M059J (cell line): ENCODE measurements at regions not wholly inside any gene's neighbourhood (a gene's known extent, or its start where the extent isn't known, plus 50 kb on each side); places are given as distances from the start of the nearest gene placed in this dataset.
A peak's percentile ranks its signal among the peaks of the same experiment; 100 is the strongest.
"Not testable (repeated sequence)": the region's sequence is repeated elsewhere in the genome, so short reads cannot be mapped to it uniquely, and the experiment has no call there.

Experiments
- DNase-seq: peaks from one replicate; pipeline ENCODE4 v3.0.0-alpha.2; 2012; ENCODE audit warnings: low read depth

DNA sequence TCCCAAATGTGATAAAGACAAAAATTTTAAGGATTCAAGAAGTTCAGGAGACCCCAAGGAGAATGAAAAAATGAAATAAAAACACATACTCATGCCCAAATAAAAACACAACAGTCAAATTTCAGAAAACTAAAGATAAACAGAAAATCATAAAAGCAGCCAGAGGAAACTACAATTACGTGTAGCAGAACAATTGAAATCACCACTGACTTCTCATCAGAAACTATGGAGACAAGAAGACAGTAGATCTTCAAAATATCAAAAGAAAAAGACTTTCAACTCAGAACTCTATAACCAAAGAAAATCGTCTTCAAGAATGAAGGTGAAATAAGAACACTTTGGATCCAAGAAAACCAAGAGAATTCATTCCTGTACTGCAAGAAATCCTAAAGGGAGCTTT is 54.9 kb downstream of the DIO3 start:
- no peak for DNase-seq

DNA sequence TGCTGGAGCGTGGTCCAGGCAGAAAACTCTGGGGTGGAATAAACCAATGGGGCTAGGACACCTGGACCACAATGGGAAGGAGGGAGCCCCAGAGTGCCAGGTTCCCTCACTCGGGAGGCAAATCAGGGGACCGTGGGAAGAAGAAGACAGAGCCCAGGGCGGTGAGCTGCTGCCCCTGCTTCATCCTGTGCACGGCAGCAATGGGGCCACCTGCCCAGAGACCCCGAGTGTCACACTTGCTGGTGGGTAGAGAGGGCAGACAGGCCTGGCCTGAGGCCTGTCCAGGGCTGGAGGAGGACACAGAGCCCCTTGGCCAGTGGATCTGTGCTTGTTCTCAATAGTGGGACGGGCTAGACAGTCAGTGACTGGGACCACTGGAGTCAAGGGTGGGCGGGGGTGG is 58.2 kb downstream of the DIO3 start:
- DNase-seq, result no peak

DNA sequence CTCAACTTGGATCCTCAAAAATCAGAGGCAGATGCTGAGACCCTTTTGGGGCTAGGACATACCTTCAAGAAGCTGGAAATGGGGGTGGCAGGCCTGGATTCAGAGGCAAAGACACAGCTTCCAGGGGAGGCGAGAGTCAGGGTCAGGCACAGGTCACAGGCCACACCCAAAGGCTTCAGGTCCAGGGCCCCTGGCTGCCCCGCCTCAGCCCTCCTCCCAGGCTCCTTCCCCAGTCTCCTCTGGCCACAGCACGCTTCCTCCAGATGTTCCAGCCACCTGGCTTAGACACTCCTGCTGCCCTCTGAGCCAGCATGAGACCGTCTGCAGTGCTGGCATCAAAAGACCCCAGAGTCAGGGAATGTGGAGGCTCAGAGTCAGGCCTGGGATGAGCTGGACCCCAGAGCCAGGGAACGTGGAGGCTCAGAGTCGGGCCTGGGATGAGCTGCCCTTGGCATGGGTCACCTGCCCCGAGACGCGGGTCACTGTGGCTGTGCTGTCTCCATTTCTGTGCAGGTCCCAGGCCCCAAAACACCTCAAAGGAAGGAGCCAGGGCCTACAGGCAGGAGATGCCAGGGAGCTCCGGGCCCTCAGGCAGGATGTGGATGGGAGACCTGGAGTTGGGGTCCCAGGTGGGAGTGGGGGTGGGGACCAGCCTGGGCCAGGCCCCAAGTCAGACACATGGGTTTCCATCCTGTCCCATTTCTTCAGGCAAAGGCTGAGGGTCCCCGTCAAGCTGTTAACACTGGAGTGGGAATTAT is 58.9 kb downstream of the DIO3 start:
- DNase-seq, result no peak

DNA sequence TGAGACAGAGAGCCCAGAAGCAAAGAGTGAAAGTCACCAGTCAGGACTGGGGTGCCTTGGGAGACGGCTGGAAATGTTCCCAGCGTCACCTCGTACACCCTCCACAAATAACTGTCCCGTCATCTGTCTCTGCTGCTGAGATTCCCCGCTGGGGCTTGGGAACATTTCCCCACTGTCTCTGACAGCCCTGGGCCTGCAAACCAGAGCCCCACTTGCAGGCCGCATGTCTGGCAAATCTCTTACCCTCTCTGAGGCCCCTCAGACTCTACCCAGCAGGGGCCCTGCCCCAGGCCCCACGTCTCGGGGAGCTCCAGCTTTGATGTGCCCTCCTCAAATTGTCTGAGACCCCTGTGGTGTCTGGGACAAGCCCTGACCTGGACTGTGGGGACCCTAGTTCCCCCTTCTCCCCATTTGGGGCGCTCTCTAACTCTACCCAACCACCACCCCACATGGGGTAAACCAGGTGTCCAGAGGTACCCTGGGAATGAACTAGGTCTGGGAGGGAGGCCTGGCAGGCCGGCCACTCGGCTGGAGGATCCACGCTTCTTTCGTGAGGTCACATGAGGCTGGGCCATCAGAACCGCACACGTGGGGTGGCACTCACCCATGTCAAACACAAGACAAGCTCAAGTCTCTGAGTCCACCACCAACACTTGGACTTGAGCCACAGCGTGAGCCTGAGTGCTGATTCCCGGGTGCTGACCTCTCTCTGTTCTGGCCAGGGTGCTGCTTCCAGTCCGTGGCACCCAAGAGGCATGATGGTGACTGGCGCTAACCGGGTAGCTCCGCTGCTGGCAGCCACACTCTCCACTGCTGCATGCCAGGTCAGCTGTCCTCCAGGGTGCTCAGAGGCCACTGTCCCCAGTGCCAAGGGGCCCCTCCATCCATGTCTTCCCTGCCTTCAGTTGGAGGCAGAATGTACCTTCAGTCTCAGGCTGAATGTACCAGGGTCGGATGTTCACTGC is 59.8 kb downstream of the DIO3 start:
- no peak for DNase-seq

DNA sequence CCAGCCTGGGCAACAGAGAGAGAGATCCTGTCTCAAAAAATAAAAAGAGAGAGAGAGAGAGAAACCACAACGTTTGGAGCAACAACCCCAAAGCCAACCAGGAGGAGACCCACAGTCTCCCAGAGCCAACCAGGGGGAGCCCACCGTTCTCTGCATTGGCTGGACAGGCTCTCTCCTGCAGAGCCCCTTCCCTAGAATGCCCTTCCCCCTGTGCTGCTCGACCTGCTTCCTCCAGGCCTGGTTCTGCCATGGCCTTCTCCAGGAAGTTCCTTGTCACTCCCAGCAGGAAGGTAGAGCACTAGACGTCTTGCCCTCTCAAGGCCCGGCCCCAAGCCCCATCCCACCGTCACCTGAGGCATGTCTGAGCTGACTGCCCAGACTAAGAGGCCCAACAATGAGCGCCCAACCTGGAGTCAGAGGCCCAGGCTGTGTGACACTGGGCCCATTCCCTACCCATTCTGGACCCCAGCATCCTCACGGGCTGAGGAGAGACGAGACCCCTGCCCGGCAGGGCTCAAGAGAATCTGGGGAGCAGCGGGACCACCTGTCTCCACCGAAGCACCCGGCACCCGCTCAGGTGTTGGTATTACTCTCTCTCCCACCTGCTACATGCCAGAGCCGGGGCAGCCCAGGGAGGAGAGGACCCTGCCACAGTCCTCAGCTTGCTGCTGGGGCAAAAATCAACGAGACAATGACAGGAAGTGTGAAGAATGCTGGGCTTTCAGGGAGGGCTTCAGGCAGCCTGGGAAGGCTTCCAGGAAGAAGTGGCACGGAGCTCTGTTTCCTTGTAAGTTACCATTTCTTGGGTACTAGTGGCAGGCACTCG is 61.2 kb downstream of the DIO3 start:
- no peak for DNase-seq

DNA sequence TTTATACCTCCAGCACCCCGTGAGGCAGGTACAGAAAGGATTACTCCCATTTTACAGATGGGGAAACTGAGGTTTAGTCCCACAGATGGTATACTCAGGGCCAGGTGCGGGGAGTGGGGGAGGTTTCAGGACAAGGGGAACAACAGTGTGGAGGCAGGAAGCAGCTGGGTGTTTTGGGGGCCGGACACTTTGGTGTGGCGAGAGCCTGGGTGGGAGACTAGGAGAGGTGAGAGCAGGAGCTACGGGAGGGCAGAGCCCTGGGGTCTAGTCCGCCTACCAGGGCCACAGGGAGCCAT is 61.7 kb downstream of the DIO3 start:
- DNase-seq, result no peak

DNA sequence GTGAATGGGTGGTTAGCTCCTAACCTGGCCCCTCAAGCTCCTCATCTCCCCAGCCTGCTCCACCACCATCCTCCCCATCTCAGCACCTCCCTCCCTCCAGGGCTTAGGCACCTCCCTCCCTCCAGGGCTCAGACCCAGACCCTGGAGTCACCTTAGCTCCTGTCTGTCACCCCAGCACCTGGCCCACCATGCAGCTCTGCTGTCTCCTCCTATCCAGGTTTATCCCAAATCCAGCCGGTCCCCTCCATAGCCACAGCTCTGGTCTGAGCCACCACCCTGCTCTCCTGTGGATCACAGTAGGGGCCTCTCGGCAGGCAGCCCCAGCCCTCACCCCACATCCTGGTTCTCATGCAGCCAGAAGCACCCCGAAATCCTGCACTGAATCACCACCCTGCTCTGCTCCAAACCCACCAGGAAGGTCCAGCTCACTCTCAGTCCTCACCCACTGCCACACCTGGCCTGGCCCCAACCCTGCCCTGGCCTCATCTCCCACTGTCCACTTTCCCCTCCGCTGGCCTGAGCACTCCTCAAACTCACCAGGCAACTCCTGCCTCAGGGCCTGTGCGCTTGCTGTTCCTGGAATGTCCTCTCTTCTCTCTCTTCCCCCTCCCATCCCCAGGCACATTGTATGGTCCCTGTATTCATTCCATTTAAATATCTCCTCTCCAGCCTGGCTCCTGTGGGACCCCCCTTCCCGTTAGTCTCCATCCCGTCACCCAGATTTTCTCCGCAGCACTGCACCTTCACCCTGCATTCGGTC is 62.6 kb downstream of the DIO3 start:
- peak; percentile 4 for DNase-seq

DNA sequence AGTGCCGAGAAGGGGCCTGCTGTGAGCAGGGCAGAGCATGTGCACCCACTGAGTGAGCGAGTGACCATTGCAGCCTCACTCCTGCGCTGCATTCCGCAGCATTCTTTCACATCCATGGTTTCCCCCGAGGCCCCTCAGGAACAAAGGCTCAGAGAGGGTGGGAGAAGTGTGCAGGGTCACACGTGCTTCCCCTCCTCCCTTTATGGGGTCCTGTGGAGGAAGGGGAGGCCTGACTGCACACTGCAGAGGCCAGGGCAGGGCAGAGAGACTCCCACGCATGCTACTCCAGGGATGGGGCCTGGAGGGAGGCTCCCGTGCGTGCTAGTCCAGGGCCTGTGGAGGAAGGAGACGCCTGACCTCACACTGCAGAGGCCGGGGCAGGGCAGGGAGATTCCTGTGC is 63.2 kb downstream of the DIO3 start:
- no peak for DNase-seq

DNA sequence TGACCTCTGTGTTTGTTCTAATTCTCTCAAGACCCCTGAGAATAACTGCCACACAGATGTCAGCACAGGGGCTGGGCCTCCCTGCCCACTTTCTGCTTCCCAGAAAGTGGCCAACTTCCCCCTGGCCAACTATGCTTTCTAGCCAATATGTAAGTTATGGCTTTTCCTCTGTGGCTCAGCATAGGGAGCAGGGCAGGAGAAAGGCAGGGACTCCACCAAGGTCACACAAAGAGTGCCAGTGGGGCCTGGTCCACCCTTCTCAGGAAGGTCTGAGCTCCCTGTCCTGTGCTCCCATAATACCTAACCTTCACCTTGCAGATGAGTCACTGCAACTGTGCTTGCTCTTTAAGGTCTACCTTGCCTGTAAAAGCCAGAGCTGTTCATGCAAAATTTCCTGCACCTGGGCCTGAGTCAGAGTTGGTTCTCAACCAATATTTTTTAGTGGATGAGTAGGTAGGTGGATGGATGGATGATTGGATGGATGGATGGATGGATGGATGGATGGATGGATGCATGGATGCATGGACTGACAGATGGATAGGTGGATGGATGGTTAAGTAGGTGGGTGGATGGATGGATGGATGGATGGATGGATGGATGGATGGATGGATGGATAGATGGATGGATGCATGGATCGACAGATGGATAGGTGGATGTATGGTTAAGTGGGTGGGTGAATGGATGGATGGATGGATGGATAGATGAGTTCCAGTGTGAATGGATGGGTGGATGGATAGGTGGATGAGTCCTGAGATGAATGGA is 64.2 kb downstream of the DIO3 start:
- no peak for DNase-seq

DNA sequence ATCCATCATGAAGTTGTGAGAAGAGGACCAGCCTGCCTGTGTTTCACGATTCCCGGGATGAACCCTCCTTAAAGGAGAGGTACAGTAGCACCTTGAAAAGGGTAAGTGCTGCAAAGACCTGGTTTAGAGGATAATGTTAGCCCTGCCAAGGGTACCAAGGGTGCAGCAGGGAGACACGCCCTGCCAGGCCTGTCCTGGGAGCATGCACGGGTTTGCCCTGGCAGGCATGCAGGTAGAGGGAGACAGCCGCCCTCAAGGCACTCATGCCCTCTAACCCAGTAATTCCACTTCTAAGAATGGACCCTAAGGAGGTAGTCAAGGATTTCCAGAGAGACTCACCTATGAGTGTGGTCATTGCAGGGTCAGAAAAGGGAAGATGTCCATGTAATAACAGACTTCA is 65.0 kb downstream of the DIO3 start:
- no peak for DNase-seq

DNA sequence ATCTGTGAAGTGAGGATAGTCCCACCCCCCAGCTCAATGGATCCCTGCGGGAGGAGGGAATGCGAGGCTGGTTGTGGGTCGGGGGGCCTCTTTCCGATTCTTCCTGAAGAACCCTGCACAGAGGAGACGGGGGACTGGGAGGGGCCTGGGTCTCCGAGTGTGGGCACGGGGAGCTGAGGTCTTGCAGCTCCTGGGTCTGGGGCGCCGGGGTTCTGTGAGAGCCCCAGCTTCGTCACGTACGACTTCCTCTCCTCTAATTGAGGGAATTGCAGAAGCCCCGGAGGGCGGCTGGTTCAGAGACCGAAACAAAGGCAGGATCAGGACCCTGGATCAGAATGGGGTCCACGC is 66.6 kb downstream of the DIO3 start:
- no peak for DNase-seq

DNA sequence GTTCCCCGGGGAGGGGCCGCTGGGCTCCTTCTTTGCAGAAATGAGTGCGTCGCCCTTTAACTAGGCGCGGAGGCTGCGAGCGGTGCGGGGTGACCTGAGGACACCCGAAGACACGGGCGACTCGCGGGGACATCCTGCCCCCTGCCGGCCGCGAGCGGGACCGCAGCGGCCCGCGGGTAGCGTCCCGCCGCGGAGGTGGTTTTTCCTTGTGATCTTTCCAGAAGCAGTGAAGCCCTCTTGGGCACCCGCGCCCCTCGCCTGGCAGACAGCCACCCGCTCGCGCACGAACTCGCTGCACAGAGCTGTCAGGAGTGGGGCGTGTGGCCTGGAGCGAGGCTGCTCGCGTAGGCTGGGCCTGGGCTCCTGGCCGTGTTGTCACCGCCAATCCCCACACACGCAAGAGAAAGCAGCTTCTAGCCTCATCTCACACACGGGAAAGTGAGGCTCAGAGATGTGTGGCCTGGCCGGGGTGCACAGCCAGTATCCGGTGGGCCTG is 67.2 kb downstream of the DIO3 start:
- peak; percentile 51 for DNase-seq

DNA sequence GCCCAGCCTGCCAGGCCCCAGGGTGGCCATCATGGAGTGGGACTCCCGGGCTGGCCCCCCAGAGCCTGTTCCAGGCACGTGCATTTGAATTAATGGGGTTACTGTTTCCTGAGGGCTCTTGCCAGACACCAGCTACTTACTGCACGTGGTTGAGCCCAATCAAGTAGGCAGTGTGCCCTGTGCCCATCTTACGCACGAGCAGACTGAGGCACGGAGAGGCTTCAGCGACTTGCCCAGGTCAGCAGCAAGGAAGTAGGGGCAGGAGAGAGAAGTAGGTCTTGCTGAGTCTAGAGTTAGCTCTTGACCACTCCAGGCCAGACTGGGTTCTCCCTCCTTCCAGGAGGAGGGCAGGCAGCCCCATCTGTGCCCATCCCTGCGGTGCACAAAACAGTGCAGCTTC is 67.7 kb downstream of the DIO3 start:
- no peak for DNase-seq

DNA sequence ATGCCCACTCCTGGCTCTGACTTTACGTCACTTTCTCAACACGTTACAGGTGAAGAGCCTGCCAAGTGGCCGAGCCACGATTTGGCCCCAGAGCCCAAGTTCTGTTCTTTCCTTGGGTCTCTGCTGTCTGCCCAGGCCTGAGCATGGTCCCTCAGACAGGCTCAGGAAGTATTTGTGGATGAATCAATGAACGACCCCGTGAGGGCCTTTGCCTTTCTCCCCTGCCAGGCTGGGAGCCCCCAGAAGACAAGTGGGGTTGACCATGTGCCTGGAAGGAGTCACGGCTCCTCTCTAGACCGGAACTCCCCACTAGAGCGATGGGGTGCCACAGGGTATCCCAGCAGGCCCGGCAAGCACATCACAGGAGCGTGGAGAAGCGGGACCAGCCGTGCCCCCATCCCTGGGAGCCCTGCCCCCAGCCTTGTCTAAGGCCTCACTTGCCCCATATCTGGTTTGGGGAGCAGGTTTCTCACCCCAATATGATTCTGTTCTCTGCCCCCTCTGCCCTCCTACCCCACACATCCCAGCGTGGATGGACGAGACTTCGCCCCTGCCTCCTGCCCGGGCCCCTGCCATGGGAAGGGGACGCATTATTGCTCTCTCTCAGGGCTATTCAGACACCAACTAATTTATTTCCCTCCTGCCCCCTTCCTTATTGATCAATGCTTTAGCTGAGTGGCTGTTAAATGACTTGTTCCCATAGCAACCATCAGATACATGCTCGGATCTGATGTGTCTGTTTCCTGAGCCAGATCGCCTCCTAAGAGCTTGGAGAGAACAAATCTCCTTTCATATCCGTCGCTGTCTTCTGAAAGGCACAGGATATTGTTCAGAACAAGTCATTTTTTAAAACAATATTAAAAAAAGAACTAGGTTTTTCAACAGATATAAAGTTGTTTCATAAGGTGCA is 69.0 kb downstream of the DIO3 start:
- no peak for DNase-seq

DNA sequence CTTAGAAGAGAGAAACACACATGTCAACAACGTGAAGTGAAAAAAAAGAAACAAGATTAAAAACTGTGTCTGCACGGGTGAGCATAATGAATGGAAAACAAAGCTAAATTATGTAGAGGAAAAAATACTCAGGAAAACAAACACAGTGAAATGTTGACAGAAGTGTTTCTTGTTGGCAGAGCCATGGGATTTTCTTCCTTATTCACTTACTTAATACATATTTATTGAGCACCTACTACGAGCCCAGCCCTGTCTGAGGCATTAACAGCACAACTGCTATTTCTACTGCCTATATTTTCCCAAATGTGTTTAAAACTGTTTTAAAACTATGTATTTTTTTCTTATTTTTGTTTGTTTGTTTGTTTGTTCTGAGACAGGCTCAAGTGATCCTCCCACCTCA is 69.9 kb downstream of the DIO3 start:
- DNase-seq, result no peak

DNA sequence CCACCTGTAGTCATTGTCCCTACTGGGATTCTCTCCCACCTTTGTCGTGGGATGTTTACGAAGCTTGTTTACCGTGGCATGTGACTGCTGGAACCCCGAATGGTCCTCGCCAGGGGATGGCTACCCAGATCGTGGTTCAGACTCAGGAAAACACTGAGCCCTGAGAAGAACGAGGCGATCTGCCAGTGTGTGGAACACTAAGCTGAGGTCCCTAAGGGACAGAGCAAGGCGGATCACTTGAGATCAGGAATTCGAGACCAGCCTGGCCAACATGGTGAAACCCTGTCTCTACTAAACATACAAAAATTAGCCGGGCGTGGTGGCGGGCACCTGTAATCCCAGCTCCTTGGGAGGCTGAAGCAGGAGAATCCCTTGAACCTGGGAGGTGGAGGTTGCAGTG is 70.7 kb downstream of the DIO3 start:
- DNase-seq, result not testable (repeated sequence)

DNA sequence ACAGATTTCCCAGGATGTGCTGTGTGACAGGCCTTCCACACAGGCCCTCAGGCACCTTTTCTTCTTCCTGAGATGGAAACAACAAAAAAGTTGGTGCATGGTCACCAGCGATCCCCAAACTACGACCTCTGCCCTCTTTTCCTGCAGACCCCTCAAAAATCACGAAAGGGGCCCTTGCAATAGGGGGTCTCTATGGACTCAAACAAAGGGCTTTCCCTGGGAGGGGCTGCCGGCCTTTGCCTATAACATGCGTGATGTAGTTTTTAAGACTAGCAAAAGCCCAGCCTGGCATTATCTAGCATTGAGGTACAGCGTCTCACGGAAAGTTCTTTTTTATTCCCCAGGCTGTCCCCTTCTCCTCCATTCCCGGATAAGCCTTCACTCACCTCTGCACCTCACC is 71.2 kb downstream of the DIO3 start:
- DNase-seq, result no peak

DNA sequence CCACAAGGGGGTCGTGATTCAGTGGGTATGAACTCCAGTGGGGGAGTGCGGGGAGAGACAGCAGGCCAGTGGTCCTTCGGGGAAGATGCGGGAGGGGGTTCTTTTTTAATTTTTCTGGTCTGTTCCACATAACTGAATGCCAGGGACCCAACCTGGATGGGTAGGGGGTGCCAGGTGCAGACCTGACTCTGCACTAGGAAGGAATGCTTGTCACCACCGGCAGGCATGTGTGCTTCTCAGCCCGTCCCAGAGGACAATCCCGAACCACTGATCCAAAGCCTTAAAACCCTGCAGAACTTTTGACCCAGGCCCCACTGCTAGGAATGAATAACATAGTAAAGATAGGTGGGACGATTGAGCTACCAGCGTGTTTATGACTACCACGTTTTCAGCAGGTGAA is 72.0 kb downstream of the DIO3 start:
- no peak for DNase-seq

DNA sequence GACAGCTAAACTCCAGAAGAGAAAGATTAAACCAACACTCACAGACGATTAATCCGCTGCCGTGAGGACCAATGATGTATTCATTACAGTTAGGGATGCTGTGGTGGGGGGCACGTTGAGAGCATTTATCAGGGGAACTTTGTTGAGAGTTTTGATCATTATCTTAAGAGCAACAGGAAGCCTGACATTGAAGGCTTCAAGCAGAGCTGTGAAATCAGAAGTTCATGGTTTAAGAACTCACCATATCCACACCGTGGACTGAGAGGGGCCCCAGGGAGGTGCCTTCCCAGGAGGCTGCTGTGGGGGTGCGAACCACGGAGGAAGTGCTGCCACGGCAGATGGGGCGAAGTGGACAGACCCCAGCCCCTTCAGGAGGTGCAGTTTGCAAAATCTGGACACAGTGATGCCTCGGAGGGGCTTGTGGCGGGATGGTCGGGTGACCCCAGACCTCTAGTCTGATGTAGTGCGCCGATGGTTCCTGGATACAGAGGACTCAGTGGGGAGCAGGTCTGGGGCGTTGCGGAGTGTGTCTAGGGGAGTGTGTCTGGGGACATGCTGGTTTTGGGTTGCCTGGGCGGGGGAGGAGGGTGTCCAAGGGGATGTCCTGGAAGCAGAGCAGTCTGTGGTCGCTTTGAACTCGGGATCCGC is 73.0 kb downstream of the DIO3 start:
- no peak for DNase-seq
